GM12873 (cell line): ENCODE measurements at regions not wholly inside any gene's neighbourhood (a gene's known extent, or its start where the extent isn't known, plus 50 kb on each side); places are given as distances from the start of the nearest gene placed in this dataset.

Source experiments
- CTCF ChIP-seq: IDR thresholded peaks from 2 replicates; pipeline ENCODE4 v1.5.1; 2012; ENCODE audit warnings: low read depth, mild to moderate bottlenecking, moderate library complexity, low read length, control low read depth; ENCODE audit not compliant: insufficient read depth; ENCODE audit errors: missing control alignments

GRCh38 chr12:27185234-27186021, 58.7 kb upstream of the STK38L start:
- TF ChIP-seq CTCF: no peak

- TF ChIP-seq CTCF: no peak
These were observed 57.9 kb upstream of the STK38L start for GRCh38 chr12:27186022-27186839.

GRCh38 chr12:27187697-27188096, 56.4 kb upstream of the STK38L start:
- no peak for TF ChIP-seq CTCF

- TF ChIP-seq CTCF: no peak
These were observed 53.3 kb upstream of the STK38L start for GRCh38 chr12:27190761-27191160.

GRCh38 chr12:27191531-27191930, 52.6 kb upstream of the STK38L start:
- no peak for TF ChIP-seq CTCF

GRCh38 chr12:27192118-27192802, 51.8 kb upstream of the STK38L start:
- no peak for TF ChIP-seq CTCF

- no peak for TF ChIP-seq CTCF
These were observed 51.0 kb upstream of the STK38L start for GRCh38 chr12:27193106-27193505.
